Cardiac muscle cell (in vitro differentiated cells and primary cell): ENCODE measurements at regions not wholly inside any gene's neighbourhood (a gene's known extent, or its start where the extent isn't known, plus 50 kb on each side); places are given as distances from the start of the nearest gene placed in this dataset.
A peak's percentile ranks its signal among the peaks of the same experiment; 100 is the strongest.
"Not testable (repeated sequence)": the region's sequence is repeated elsewhere in the genome, so short reads cannot be mapped to it uniquely, and the experiment has no call there.

Source experiments
- DNase-seq, 2 donors: peaks; one replicate each; pipeline versions ENCODE4 v3.0.0 to v3.0.0-alpha.2; 2010 to 2017; ENCODE audit warnings: low read depth in 1 of 2, low spot score in 1 of 2
- H3K27ac ChIP-seq: fragments of 200-600 bp; sonication (generic); 2 replicates; pipeline ENCODE4 v1.5.1; 2016
- H3K27me3 ChIP-seq: fragments of 200-600 bp; sonication (generic); 2 replicates; pipeline ENCODE4 v1.6.0; 2016; ENCODE audit warnings: control low read depth
- H3K36me3 ChIP-seq: fragments of 200-600 bp; sonication (generic); 2 replicates; pipeline ENCODE4 v1.5.1; 2016; ENCODE audit warnings: control low read depth
- H3K4me1 ChIP-seq: fragments of 200-600 bp; sonication (generic); 2 replicates; pipeline ENCODE4 v1.8.1; 2017; ENCODE audit warnings: low read depth, mild to moderate bottlenecking, mixed run types
- H3K4me3 ChIP-seq: fragments of 200-600 bp; sonication (generic); 2 replicates; pipeline ENCODE4 v1.5.1; 2016; ENCODE audit warnings: mild to moderate bottlenecking
- H3K9me3 ChIP-seq: fragments of 200-600 bp; sonication (generic); 2 replicates; pipeline ENCODE4 v1.5.1; 2017; ENCODE audit warnings: low read depth, mild to moderate bottlenecking, control low read depth
- TF ChIP-seq, protein P1 (sequence below): IDR thresholded peaks from 2 replicates; pipeline ENCODE4 v1.5.1; 2012; ENCODE audit warnings: low read depth, mild to moderate bottlenecking, low read length

DNA sequence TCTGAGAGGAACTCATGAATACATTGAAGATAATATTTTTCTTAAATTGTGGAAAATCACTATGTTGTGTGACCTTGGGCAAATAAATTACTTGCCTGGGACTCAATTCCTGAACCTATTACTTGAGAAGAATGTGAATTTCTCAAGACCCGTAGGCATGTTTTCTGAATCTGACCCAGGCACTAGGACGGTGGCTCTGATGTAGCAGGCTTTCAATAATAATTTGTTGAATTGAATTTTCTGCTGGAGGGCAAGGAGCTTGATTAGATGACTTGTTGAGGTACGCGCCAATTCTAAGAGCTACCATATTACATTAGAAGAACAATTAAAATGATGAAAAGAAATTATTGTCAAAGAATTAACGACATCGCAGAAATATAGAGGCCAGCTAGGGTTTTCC is 150.2 kb upstream of the LRRC3B start:
- no peak overlapping the region for H3K4me3 ChIP-seq
- H3K27ac ChIP-seq = no peak overlapping the region
- no peaks in the 10 kb centered on the region for H3K36me3 ChIP-seq
- DNase-seq = no peak
- TF ChIP-seq, protein P1, sequence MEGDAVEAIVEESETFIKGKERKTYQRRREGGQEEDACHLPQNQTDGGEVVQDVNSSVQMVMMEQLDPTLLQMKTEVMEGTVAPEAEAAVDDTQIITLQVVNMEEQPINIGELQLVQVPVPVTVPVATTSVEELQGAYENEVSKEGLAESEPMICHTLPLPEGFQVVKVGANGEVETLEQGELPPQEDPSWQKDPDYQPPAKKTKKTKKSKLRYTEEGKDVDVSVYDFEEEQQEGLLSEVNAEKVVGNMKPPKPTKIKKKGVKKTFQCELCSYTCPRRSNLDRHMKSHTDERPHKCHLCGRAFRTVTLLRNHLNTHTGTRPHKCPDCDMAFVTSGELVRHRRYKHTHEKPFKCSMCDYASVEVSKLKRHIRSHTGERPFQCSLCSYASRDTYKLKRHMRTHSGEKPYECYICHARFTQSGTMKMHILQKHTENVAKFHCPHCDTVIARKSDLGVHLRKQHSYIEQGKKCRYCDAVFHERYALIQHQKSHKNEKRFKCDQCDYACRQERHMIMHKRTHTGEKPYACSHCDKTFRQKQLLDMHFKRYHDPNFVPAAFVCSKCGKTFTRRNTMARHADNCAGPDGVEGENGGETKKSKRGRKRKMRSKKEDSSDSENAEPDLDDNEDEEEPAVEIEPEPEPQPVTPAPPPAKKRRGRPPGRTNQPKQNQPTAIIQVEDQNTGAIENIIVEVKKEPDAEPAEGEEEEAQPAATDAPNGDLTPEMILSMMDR = no peak
- H3K4me1 ChIP-seq = no peaks in the 10 kb centered on the region
- H3K9me3 ChIP-seq = no peaks in the 10 kb centered on the region
- no peaks in the 10 kb centered on the region for H3K27me3 ChIP-seq

DNA sequence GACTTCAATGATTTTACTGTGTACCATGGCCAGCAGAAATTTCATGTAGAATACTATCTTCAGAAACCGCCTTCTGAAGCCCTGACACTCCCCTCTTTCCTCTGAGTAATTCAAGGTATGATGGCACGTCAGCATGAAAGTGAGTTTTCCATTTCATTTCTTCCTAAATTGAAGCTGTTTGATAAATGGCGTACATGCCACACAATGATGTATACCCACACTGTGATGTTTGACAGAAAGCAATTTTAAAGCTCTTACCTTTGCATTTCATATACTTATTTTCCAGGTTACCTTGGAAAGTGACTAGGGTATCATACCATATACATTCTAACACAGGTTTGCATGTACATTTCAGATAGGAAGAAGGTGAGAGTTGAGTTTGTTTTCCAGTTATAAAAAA is 147.9 kb upstream of the LRRC3B start:
- Histone ChIP-seq H3K4me3 (no peak overlapping the region), H3K36me3 (no peaks in the 10 kb centered on the region), H3K27ac (no peak overlapping the region), H3K4me1 (no peaks in the 10 kb centered on the region), H3K9me3 (no peaks in the 10 kb centered on the region), H3K27me3 (no peaks in the 10 kb centered on the region)
- no peak for DNase-seq
- TF ChIP-seq, protein P1 = no peak

DNA sequence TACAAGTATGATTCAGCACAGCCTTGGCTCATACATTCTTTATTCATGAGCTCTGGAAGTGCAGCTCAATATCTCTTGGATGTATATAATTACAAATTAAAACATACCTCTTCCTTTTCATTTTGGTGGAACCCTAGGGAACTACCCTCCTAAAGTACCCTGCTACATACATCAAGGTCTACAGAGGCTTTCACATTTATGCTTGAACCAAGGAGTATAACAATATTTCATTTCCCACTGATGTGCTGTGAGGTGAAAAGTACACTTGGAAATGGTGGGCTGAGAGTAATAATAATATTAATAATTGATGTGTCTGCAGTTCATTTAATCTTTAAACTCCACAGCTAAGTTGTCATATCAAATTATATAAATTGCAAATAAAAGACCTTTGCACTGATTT is 142.2 kb upstream of the LRRC3B start:
- H3K9me3 ChIP-seq = no peaks in the 10 kb centered on the region
- DNase-seq = no peak
- no peaks in the 10 kb centered on the region for H3K27me3 ChIP-seq
- H3K27ac ChIP-seq = no peak overlapping the region
- no peaks in the 10 kb centered on the region for H3K4me1 ChIP-seq
- TF ChIP-seq, protein P1 = no peak
- no peaks in the 10 kb centered on the region for H3K36me3 ChIP-seq
- H3K4me3 ChIP-seq = no peak overlapping the region

DNA sequence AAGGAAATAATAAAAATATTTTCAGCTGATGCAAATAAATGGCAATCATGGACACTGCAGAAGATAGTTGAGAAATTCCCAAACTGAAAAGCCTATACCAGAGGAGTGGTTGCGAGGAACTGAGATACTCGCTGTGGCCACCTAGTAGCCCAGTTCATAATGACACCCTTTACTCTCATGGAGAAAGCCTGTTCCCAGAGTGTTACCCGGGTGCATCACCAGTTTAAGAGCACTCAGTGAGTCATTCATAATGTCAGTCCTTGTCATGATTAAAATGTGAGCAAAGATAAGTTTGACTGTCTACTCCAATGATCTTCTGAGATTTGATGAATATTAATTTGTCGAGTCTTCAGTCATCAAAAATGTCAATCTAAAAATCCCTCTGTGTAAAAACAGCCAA is 138.4 kb upstream of the LRRC3B start:
- Histone ChIP-seq H3K4me3 (no peak overlapping the region), H3K4me1 (no peaks in the 10 kb centered on the region), H3K36me3 (no peaks in the 10 kb centered on the region), H3K9me3 (no peaks in the 10 kb centered on the region), H3K27ac (no peak overlapping the region), H3K27me3 (no peaks in the 10 kb centered on the region)
- TF ChIP-seq, protein P1 = no peak
- peak in 1 of 2 donors; percentile 19 for DNase-seq

DNA sequence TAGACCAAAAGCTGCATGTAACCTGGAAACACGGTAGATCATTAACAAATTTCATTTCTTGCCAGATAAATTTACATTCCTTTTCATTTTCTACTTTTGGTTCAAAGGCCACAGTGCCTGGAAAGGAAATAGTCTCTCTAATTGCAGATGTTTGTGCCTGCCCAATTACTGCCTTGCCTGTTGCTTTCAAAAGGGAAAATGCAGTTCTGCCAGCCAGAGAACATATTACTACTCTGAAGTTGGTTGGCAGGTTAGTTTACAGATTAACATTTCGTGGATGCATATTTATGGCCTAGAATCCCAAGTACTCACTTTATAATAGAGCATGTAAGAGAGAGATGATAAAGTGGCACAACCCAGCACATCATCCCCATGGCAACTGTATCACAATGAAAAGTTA is 124.3 kb upstream of the LRRC3B start:
- Histone ChIP-seq H3K27ac (no peak overlapping the region), H3K9me3 (no peaks in the 10 kb centered on the region), H3K4me1 (no peaks in the 10 kb centered on the region), H3K36me3 (no peaks in the 10 kb centered on the region), H3K4me3 (no peak overlapping the region), H3K27me3 (no peaks in the 10 kb centered on the region)
- no peak for DNase-seq
- TF ChIP-seq, protein P1 = no peak

DNA sequence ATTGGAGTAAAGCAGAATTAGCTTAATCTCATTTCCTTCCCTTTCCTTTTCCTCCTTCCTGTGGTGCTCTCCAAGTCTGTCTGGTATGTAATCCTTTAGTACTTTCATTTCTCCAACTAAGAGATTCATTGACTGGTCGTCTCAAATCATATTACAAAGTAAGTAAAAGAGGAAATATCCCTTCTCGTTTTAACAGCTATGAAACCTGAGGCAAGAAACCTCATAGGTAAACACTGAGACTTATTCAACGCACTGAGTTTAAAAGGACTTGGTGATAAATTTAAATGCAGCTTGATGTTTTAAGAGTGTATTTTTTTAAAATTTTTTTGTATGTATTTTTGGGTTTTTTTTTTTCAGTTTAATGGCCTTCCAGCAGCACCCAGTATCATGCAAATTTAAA is 117.2 kb upstream of the LRRC3B start:
- Histone ChIP-seq H3K4me3 (no peak overlapping the region), H3K9me3 (no peaks in the 10 kb centered on the region), H3K27me3 (no peaks in the 10 kb centered on the region), H3K27ac (no peak overlapping the region), H3K4me1 (no peaks in the 10 kb centered on the region), H3K36me3 (no peaks in the 10 kb centered on the region)
- TF ChIP-seq, protein P1 = no peak
- no peak for DNase-seq

DNA sequence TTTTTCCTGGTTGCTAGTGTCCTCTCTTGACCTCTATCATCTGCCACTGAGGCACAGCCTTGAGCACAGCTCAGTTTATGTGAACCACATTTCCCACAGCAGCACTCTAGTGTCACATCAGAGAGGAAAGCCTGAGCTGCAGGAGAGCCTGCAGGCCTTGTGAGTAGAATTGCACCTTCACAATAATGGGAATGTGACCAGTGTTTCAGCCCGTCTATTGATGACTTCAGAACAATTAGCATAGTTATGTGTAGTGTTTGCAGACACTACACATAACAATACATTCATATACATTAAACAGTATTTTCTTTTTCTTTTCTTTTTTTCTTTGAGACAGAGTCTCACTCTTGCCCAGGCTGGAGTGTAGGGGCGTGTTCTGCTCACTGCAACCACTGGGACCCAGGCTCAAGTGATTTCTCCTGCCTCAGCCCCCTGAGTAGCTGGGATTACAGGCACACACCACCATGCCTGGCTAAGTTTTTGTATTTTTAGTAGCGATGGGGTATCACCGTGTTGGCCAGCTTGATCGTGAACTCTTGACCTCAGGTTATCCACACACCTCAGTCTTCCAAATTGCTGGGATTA is 108.0 kb upstream of the LRRC3B start:
- H3K4me1 ChIP-seq, H3K9me3 ChIP-seq, H3K27me3 ChIP-seq, DNase-seq, H3K4me3 ChIP-seq, H3K27ac ChIP-seq, H3K36me3 ChIP-seq: not testable (repeated sequence)
